Raji (cell line): ENCODE measurements at regions not wholly inside any gene's neighbourhood (a gene's known extent, or its start where the extent isn't known, plus 50 kb on each side); places are given as distances from the start of the nearest gene placed in this dataset.

Experiments used
- POLR2A ChIP-seq: IDR thresholded peaks from 2 replicates; pipeline ENCODE4 v1.6.1; 2011; ENCODE audit warnings: low read depth, low read length, control low read depth; ENCODE audit not compliant: insufficient read depth

DNA sequence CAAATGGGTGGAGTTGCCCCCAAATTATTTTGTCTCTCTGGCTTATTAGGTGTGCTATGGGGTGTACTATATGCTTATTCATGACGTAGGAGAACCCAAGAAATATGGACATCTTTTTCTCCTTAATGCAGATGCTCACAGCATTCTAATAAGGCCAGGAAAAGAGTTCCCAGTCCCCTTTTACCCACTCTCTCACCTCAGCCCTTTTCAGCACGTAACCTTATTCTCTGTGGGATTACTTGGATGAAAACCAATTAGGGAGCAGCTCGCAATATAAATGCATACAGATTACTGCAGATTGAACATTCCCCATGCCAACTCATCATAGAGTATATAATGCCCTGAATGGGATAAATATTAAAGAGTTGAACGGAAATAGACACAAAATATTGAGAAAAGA, 891.2 kb upstream of the POU3F3 start:
- no peak for TF ChIP-seq POLR2A

- TF ChIP-seq POLR2A, result no peak
Observed at GRCh38 chr2:103963146-103963725, 890.7 kb upstream of the POU3F3 start.

GRCh38 chr2:103977241-103977640, 876.7 kb upstream of the POU3F3 start:
- TF ChIP-seq POLR2A, result no peak

- TF ChIP-seq POLR2A, result no peak
Observed at GRCh38 chr2:103977668-103978067, 876.2 kb upstream of the POU3F3 start.

DNA sequence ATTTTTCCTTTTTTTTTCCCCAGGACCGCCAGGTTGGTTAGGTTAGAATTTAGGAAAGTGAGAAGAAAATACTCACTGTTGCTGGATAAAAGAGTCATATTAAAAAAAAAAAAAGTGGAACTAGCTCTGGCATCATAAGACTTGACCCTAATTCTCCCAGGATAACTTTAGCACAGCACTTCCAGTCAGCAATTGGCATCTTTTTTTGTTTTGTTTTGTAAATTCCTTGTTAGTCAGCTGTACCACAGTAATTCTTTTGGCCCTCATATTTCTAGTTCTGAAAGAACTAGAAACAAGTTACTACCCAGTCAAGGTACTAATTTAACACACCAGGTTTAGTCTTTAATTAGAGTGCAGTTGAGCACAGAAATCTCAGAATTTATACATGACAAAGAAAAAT, 873.5 kb upstream of the POU3F3 start:
- no peak for TF ChIP-seq POLR2A

DNA sequence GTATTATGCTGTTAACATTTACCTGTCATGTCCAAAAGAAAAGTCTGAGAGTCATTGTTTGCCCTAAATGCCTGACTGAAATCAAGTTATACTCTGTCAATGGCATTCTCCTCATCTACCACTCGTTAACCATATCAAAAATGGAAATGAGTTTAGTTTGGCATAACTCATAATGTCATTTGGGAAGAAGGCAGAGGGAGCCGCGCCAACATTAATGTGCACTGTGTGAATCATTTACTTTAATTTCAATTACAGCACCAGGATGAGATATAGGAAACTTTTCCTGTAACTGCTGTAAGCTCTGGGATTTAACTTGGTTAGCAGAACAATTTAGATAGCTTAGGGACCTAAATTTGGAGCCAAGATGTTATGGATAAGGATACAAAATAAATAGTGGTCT, 871.2 kb upstream of the POU3F3 start:
- no peak for TF ChIP-seq POLR2A

GRCh38 chr2:103986001-103986400, 867.9 kb upstream of the POU3F3 start:
- TF ChIP-seq POLR2A, result no peak

DNA sequence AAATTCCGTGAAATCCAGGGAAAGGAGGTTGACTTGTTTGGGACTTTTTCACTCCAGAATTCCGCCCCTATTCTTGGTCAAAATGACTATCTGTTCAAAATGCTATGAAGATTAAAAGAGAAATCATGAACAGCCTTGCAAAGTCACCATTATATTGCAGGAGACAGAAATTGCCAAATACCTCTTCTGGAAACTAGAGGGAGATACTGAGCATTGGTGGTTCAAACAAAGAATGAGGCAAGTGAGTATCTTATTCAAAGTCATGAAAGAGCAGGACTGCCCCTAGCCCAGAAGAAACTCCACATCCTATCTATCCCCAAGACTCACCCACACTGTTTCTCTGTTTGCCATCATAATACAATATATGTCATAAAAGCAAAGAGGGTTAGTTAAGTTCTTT, 862.3 kb upstream of the POU3F3 start:
- TF ChIP-seq POLR2A, result no peak

- no peak for TF ChIP-seq POLR2A
Observed at GRCh38 chr2:104004821-104005220, 849.1 kb upstream of the POU3F3 start.

DNA sequence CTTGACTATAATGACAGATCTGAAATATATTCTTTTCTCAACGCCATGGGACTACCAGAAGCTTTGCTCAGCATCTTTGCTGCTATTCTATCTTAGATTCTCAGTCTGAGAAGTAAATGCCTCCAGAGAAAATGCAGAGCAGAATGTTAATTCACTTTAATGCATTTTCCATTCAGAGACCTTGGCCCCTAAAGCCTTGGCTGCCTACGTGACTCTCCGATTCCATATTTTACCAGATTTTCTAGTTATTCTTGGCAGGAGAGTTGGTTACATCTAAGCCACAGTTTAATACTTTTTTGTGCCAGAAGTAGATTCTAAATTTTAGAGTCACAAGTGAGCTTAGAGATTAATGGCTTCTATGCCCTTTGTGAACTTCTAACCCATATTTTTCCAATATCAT, 837.1 kb upstream of the POU3F3 start:
- no peak for TF ChIP-seq POLR2A

DNA sequence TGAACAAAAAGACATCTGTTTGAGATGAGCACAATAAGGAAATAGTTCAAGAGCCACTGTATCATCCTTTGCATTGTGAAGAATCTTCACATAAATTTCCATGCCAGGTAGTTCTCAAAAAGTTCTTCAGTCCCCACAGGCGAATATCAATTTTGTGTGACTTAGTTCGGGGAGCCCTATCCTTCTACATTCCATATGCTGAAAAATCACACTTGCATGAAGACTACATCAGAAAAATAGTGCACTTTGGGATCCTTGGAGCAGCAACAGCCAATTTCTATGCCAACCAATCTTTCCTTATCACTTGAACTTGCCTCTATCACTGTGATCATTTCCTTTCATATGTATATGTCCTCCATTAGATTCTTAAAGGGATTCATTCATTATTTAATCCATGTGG, 830.6 kb upstream of the POU3F3 start:
- TF ChIP-seq POLR2A, result no peak

DNA sequence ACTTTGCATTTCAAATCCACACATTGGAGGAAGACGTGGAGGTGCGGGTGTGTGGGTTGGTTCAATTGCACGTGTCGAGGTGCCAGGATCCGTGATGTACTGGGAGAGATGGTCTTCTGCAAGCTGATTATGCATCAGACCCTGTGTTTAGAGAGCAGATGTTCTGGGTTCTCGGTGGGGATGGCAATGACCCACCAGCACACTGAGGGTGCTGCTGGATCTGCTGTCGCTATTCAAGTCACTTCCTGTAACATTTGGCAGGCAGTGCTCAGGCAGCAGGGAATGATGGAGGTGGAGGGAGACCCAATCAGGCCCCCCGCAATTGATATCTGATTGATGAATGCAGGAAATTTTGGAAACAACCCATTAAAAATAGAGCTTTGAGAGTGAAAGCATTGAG, 830.1 kb upstream of the POU3F3 start:
- TF ChIP-seq POLR2A, result no peak

GRCh38 chr2:104025295-104025694, 828.6 kb upstream of the POU3F3 start:
- no peak for TF ChIP-seq POLR2A

DNA sequence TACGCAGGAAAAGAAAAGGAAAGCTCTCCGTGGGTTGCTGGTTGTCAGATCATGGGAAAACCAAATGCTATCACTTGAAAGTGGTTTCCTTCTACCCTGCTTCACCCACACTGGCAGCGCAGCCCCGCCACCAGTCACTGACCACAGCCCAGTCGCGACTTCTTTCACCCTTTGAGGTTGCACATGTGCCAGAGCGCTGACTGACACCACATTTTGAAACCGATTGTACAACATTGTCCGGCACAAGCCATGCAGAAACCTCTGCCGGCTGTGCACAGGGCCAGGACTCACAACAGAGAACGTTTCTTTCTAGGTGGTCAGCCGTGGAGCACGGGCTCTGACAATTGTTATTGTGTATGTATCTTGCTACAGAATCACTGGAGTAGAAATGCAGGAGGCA, 827.2 kb upstream of the POU3F3 start:
- TF ChIP-seq POLR2A, result no peak

DNA sequence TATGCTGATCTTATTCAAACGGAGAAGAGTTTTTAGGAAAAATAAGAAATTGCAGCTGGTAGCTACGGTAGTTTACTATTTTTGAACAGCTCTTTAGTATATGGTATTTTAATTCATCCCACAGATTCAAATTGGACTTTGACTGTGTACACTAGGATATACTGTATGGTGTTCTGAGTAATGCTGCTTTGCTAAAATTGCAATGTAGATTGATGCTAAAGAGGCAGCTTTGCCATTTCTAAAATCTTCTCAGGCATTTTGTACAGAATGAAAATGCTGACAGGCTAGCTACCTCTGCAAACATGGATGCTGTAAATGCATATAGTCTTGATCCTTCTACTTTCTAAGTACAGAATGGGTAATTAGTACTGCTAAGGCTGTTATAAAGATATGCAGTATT, 826.6 kb upstream of the POU3F3 start:
- no peak for TF ChIP-seq POLR2A

GRCh38 chr2:104028061-104028460, 825.9 kb upstream of the POU3F3 start:
- no peak for TF ChIP-seq POLR2A

GRCh38 chr2:104033399-104033798, 820.5 kb upstream of the POU3F3 start:
- TF ChIP-seq POLR2A, result no peak
